OCI-LY1 (cell line): ENCODE measurements at regions not wholly inside any gene's neighbourhood (a gene's known extent, or its start where the extent isn't known, plus 50 kb on each side); places are given as distances from the start of the nearest gene placed in this dataset.

Experiments
- CTCF ChIP-seq: fragments of 200-600 bp; sonication (generic), shearing (Covaris generic); IDR thresholded peaks from 2 replicates; pipeline ENCODE4 v1.5.1; 2017; ENCODE audit warnings: mild to moderate bottlenecking, antibody characterized with exemption, low read length, moderate library complexity, mixed read lengths
- EZH2 ChIP-seq: fragments of 200-600 bp; sonication (generic), shearing (Covaris generic); IDR thresholded peaks from 2 replicates; pipeline ENCODE4 v1.8.0; 2017; ENCODE audit warnings: borderline replicate concordance, mixed run types, mild to moderate bottlenecking, antibody characterized with exemption, low read length, moderate library complexity, mixed read lengths

- no peak for TF ChIP-seq EZH2
- TF ChIP-seq CTCF, result no peak
Observed at GRCh38 chr9:95649801-95650213, 133.0 kb upstream of the PTCH1 start.
